PC-3 (cell line): ENCODE measurements at regions not wholly inside any gene's neighbourhood (a gene's known extent, or its start where the extent isn't known, plus 50 kb on each side); places are given as distances from the start of the nearest gene placed in this dataset.

Source experiments
- ATAC-seq: fragments of 200-7000 bp; cut with Tn5 transposase; 2 replicates; pipeline ENCODE4 v1.9.1; 2020; ENCODE audit warnings: mild to moderate bottlenecking, moderate library complexity
- BruUV-seq: library from RNA; stranded (reverse); fragments of 400-500 nt; replicated peaks from 2 replicates; lab custom pipeline; 2021; lab: Mats Ljungman, UMichigan
- CTCF ChIA-PET: fragments of 300-600 bp; sonication (Branson Sonifier 250); formaldehyde crosslinking; loops from one replicate; lab custom pipeline; 2022; ENCODE audit warnings: antibody characterized with exemption; lab: Charles Lee
- POLR2A ChIA-PET: fragments of 300-600 bp; sonication (Branson Sonifier 250); formaldehyde crosslinking; loops from one replicate; lab custom pipeline; 2022; ENCODE audit warnings: antibody characterized with exemption; ENCODE audit not compliant: unreplicated experiment; lab: Charles Lee
- DNase-seq: peaks from one replicate; pipeline ENCODE4 v3.0.0-alpha.2; 2015
- H2AFZ ChIP-seq: fragments of 300-600 bp; sonication (generic); 2 replicates; pipeline ENCODE4 v1.6.0; 2016; ENCODE audit warnings: antibody characterized with exemption, low read length
- H3F3A ChIP-seq: fragments of 300-600 bp; sonication (generic); one replicate; pipeline ENCODE4 v1.6.0; 2017; ENCODE audit warnings: antibody characterized with exemption, low read length, control low read depth, mild to moderate bottlenecking; ENCODE audit not compliant: unreplicated experiment
- H3K27ac ChIP-seq: fragments of 300-600 bp; sonication (generic); 2 replicates; pipeline ENCODE4 v1.5.1; 2016; ENCODE audit warnings: mild to moderate bottlenecking, low read length
- H3K27me3 ChIP-seq: fragments of 300-600 bp; sonication (generic); 2 replicates; pipeline ENCODE4 v1.6.1; 2016; ENCODE audit warnings: low read length, mixed read lengths
- H3K36me3 ChIP-seq: fragments of 300-600 bp; sonication (generic); 2 replicates; pipeline ENCODE4 v1.6.1; 2016; ENCODE audit warnings: low read depth, mixed run types, low read length, mixed read lengths
- H3K4me1 ChIP-seq: fragments of 300-600 bp; sonication (generic); 2 replicates; pipeline ENCODE4 v1.5.1; 2016; ENCODE audit warnings: low read length; ENCODE audit not compliant: insufficient read depth
- H3K4me2 ChIP-seq: fragments of 300-600 bp; sonication (generic); 2 replicates; pipeline ENCODE4 v1.6.0; 2016; ENCODE audit warnings: low read length
- H3K4me3 ChIP-seq: fragments of 300-600 bp; sonication (generic); 2 replicates; pipeline ENCODE4 v1.5.1; 2016; ENCODE audit warnings: mild to moderate bottlenecking, low read length, mixed read lengths
- H3K79me2 ChIP-seq: fragments of 300-600 bp; sonication (generic); 2 replicates; pipeline ENCODE4 v1.6.1; 2017; ENCODE audit warnings: low read length, mixed read lengths
- H3K9ac ChIP-seq: fragments of 300-600 bp; sonication (generic); 2 replicates; pipeline ENCODE4 v1.6.0; 2016; ENCODE audit warnings: mild to moderate bottlenecking, low read length
- H3K9me2 ChIP-seq: fragments of 300-600 bp; sonication (generic); replicated peaks from 2 replicates; pipeline ENCODE4 v1.6.1; 2016; ENCODE audit warnings: mixed run types, low read length, mixed read lengths
- H3K9me3 ChIP-seq: fragments of 300-600 bp; sonication (generic); 2 replicates; pipeline ENCODE4 v1.6.1; 2016; ENCODE audit warnings: low read length, mixed read lengths
- H4K20me1 ChIP-seq: fragments of 300-600 bp; sonication (generic); 2 replicates; pipeline ENCODE4 v1.6.1; 2016; ENCODE audit warnings: low read length, mixed read lengths
- CTCF ChIP-seq: fragments of 300-600 bp; sonication (generic); conservative IDR thresholded peaks from 2 replicates; pipeline ENCODE4 v1.5.1; 2017; ENCODE audit warnings: antibody characterized with exemption, low read depth, mild to moderate bottlenecking, low read length
- EZH2 ChIP-seq: fragments of 300-600 bp; sonication (generic); IDR thresholded peaks from one replicate; pipeline ENCODE4 v1.6.1; 2017; ENCODE audit warnings: antibody characterized with exemption, mild to moderate bottlenecking, low read length; ENCODE audit not compliant: unreplicated experiment
- EZH2phosphoT487 ChIP-seq: fragments of 300-600 bp; sonication (generic); IDR thresholded peaks from 2 replicates; pipeline ENCODE4 v1.6.1; 2018; ENCODE audit warnings: mild to moderate bottlenecking, antibody characterized with exemption, low read length, borderline replicate concordance
- intact Hi-C: fragments of 100-400 bp; cut with micrococcal nuclease; formaldehyde crosslinking; loops from 2 replicates; pipeline ENCODE4 v1.9.0; 2023

DNA sequence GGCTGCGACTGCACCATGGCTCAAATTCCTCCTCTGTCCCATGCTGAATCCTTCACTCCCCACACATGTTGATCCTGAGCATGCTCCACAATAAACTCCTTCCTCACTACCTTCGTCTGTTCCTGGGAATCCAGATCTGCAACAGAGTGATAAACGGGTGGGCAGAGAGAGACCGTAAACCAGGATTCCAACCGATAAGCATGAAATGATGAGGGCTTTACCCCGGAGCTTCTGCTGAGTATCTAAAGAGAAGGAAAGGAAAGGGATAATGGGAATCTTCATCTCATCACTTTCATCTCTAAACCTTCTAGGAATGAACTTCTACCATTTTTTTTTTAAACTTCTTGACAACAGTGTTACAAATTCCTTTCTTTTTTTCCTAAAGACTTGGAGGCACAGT, 329.3 kb upstream of the TNP1 start:
- BruUV-seq: no TSS peak
- ChIA-PET CTCF (no interaction called here), POLR2A (no interaction called here)
- H3K9me3 ChIP-seq: no peaks in the 10 kb centered on the region
- H3K36me3 ChIP-seq: no peaks in the 10 kb centered on the region
- no peak for TF ChIP-seq EZH2
- no peak for TF ChIP-seq CTCF
- no peak for TF ChIP-seq EZH2phosphoT487
- H3K4me3 ChIP-seq: no peak overlapping the region
- H3K79me2 ChIP-seq: no peaks in the 10 kb centered on the region
- no peak for DNase-seq
- no peaks in the 10 kb centered on the region for H3K4me1 ChIP-seq
- no peak overlapping the region for H3K4me2 ChIP-seq
- H3K9ac ChIP-seq: no peak overlapping the region
- H3F3A ChIP-seq: no peaks in the 10 kb centered on the region
- H4K20me1 ChIP-seq: no peaks in the 10 kb centered on the region
- H3K27me3 ChIP-seq: no peaks in the 10 kb centered on the region
- no peak for ATAC-seq
- H3K27ac ChIP-seq: no peak overlapping the region
- intact Hi-C loops: no loop called here
- H3K9me2 ChIP-seq: no peaks in the 10 kb centered on the region
- H2AFZ ChIP-seq: no peak overlapping the region

DNA sequence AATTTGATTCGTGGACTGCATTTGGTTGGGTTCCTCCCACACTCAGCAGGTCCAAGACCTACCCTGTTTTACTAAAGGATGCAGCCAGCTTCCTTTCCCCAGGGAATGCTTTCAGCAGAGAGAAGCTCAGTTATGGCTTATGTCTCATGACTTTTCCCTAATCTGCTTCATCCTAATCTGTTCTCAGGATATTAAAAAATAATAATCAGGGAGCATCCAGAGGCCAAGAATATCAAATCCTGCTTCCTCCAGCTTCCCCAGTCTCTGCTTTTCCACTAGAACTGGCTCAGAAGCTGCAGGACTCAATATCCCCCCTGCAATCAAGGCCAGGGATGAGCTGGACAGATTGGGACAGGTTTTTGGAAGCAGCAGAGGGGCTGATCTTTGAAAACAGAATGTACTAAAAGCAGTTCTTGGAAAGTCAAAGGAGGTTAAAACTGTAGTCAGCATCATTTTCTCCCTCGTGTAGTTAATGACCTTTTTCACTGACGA, 326.9 kb upstream of the TNP1 start:
- Histone ChIP-seq H4K20me1 (no peaks in the 10 kb centered on the region), H3K4me1 (no peaks in the 10 kb centered on the region), H3K27ac (no peak overlapping the region), H3K9me3 (no peaks in the 10 kb centered on the region), H3K9me2 (no peaks in the 10 kb centered on the region), H2AFZ (no peak overlapping the region), H3K79me2 (no peaks in the 10 kb centered on the region), H3K4me2 (no peak overlapping the region), H3K27me3 (no peaks in the 10 kb centered on the region), H3K4me3 (no peak overlapping the region), H3F3A (no peaks in the 10 kb centered on the region), H3K9ac (no peak overlapping the region), H3K36me3 (no peaks in the 10 kb centered on the region)
- ATAC-seq (no peak), DNase-seq (no peak)
- intact Hi-C loops: no loop called here
- POLR2A ChIA-PET: no interaction called here
- CTCF ChIA-PET: no interaction called here
- TF ChIP-seq CTCF (no peak), EZH2phosphoT487 (no peak), EZH2 (no peak)
- no TSS peak for BruUV-seq

DNA sequence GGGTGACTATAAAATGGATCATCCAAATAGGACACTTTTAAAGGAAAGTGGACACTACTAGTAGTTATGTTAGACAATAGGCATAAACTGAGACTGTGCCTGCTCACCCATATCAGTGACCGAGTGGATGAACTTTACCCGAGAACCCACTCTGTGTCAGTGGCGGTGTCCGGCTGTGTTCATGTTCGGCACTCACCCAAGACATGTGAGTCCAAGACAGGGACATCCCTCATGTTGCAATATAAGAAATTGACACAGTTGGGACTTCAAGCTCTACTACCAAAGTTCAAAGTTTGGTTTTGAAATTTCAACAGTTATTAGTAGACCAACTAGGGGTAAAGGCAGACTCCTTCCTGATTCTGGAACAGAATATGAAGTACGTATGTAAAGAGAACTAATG, 326.3 kb upstream of the TNP1 start:
- H2AFZ ChIP-seq: no peak overlapping the region
- TF ChIP-seq CTCF: no peak
- no peak for TF ChIP-seq EZH2phosphoT487
- no peak for TF ChIP-seq EZH2
- H3K4me1 ChIP-seq: no peaks in the 10 kb centered on the region
- no peaks in the 10 kb centered on the region for H3K79me2 ChIP-seq
- no peaks in the 10 kb centered on the region for H4K20me1 ChIP-seq
- no peak overlapping the region for H3K9ac ChIP-seq
- BruUV-seq: no TSS peak
- no peaks in the 10 kb centered on the region for H3K9me3 ChIP-seq
- intact Hi-C loops: no loop called here
- H3K4me2 ChIP-seq: no peak overlapping the region
- no peak overlapping the region for H3K27ac ChIP-seq
- H3K27me3 ChIP-seq: no peaks in the 10 kb centered on the region
- no peaks in the 10 kb centered on the region for H3F3A ChIP-seq
- H3K4me3 ChIP-seq: no peak overlapping the region
- no peaks in the 10 kb centered on the region for H3K9me2 ChIP-seq
- CTCF ChIA-PET: no interaction called here
- no peaks in the 10 kb centered on the region for H3K36me3 ChIP-seq
- POLR2A ChIA-PET: no interaction called here
- DNase-seq (no peak), ATAC-seq (no peak)
